Stimulated activated CD8-positive, alpha-beta memory T cell treated with anti-CD3 and anti-CD28 coated beads, Interleukin-12 subunit alpha, Interleukin-12 subunit beta, amount 100 ng/mL, for 4 hours (primary cell): ENCODE measurements at regions not wholly inside any gene's neighbourhood (a gene's known extent, or its start where the extent isn't known, plus 50 kb on each side); places are given as distances from the start of the nearest gene placed in this dataset.

Experiments used
- DNase-seq: peaks from one replicate; pipeline ENCODE4 v3.0.0-alpha.2; 2020; ENCODE audit warnings: low read depth

GRCh38 chr20:52402950-52403349 is 211.4 kb upstream of the ZFP64 start:
- no peak for DNase-seq

GRCh38 chr20:52402514-52402913 is 210.9 kb upstream of the ZFP64 start:
- no peak for DNase-seq

- no peak for DNase-seq
These were observed 209.9 kb upstream of the ZFP64 start for GRCh38 chr20:52401431-52401830.

GRCh38 chr20:52399352-52399751 is 207.8 kb upstream of the ZFP64 start:
- DNase-seq = no peak

GRCh38 chr20:52389606-52390005 is 198.0 kb upstream of the ZFP64 start:
- no peak for DNase-seq

GRCh38 chr20:52383995-52384621 is 192.5 kb upstream of the ZFP64 start:
- no peak for DNase-seq

GRCh38 chr20:52382933-52383332 is 191.4 kb upstream of the ZFP64 start:
- DNase-seq = no peak

GRCh38 chr20:52379723-52380336 is 188.3 kb upstream of the ZFP64 start:
- DNase-seq = no peak

- DNase-seq = no peak
These were observed 180.6 kb upstream of the ZFP64 start for GRCh38 chr20:52372169-52372568.

- no peak for DNase-seq
These were observed 174.1 kb upstream of the ZFP64 start for GRCh38 chr20:52365688-52366087.

GRCh38 chr20:52364405-52364804 is 172.8 kb upstream of the ZFP64 start:
- no peak for DNase-seq

GRCh38 chr20:52361650-52362049 is 170.1 kb upstream of the ZFP64 start:
- DNase-seq = no peak

- no peak for DNase-seq
These were observed 158.2 kb upstream of the ZFP64 start for GRCh38 chr20:52349806-52350205.

GRCh38 chr20:52348434-52348833 is 156.9 kb upstream of the ZFP64 start:
- DNase-seq = no peak

GRCh38 chr20:52346797-52347196 is 155.2 kb upstream of the ZFP64 start:
- no peak for DNase-seq

GRCh38 chr20:52342913-52343312 is 151.3 kb upstream of the ZFP64 start:
- no peak for DNase-seq

- DNase-seq = no peak
These were observed 148.6 kb upstream of the ZFP64 start for GRCh38 chr20:52340036-52340634.

GRCh38 chr20:52332649-52333250 is 141.2 kb upstream of the ZFP64 start:
- DNase-seq = no peak

GRCh38 chr20:52332230-52332629 is 140.7 kb upstream of the ZFP64 start:
- DNase-seq = no peak

GRCh38 chr20:52331655-52332054 is 140.1 kb upstream of the ZFP64 start:
- no peak for DNase-seq

GRCh38 chr20:52321396-52321795 is 129.8 kb upstream of the ZFP64 start:
- no peak for DNase-seq

- DNase-seq = no peak
These were observed 127.1 kb upstream of the ZFP64 start for GRCh38 chr20:52318651-52319050.

- DNase-seq = no peak
These were observed 121.9 kb upstream of the ZFP64 start for GRCh38 chr20:52313341-52313963.
